ENCODE measurements at regions not wholly inside any gene's neighbourhood (a gene's known extent, or its start where the extent isn't known, plus 50 kb on each side); places are given as distances from the start of the nearest gene placed in this dataset.

- DNase-seq: no peak
- in situ Hi-C loops (cut with HindIII; ENCODE audit: low pct_ligation_motif_present, low pct_unique_long_range_greater_than_20kb, low sequenced_read_pairs): no loop called here
Measured at GRCh38 chr13:111042661-111043226, 72.4 kb upstream of the ARHGEF7 start.

GRCh38 chr13:111040830-111041229, 74.3 kb upstream of the ARHGEF7 start:
- in situ Hi-C loops (cut with HindIII; ENCODE audit: low pct_ligation_motif_present, low pct_unique_long_range_greater_than_20kb, low sequenced_read_pairs): no loop called here

GRCh38 chr13:111039735-111040134, 75.4 kb upstream of the ARHGEF7 start:
- DNase-seq: no peak
- in situ Hi-C loops (cut with HindIII; ENCODE audit: low pct_ligation_motif_present, low pct_unique_long_range_greater_than_20kb, low sequenced_read_pairs): no loop called here

More at GRCh38 chr13:111040830-111041229, 74.3 kb upstream of the ARHGEF7 start:
- DNase-seq: no peak

- DNase-seq: no peak
- in situ Hi-C loops (cut with HindIII; ENCODE audit: low pct_ligation_motif_present, low pct_unique_long_range_greater_than_20kb, low sequenced_read_pairs): no loop called here
Measured at GRCh38 chr13:111038887-111039286, 76.2 kb upstream of the ARHGEF7 start.

- no peak for DNase-seq
- in situ Hi-C loops (cut with HindIII; ENCODE audit: low pct_ligation_motif_present, low pct_unique_long_range_greater_than_20kb, low sequenced_read_pairs): no loop called here
Measured at GRCh38 chr13:111037927-111038326, 77.2 kb upstream of the ARHGEF7 start.

- in situ Hi-C loops (cut with HindIII; ENCODE audit: low pct_ligation_motif_present, low pct_unique_long_range_greater_than_20kb, low sequenced_read_pairs): no loop called here
Measured at GRCh38 chr13:111036665-111037064, 78.4 kb upstream of the ARHGEF7 start.

GRCh38 chr13:111035861-111036260, 79.2 kb upstream of the ARHGEF7 start:
- in situ Hi-C loops (cut with HindIII; ENCODE audit: low pct_ligation_motif_present, low pct_unique_long_range_greater_than_20kb, low sequenced_read_pairs): no loop called here
- DNase-seq: no peak

More at GRCh38 chr13:111036665-111037064, 78.4 kb upstream of the ARHGEF7 start:
- no peak for DNase-seq

GRCh38 chr13:111034811-111035210, 80.3 kb upstream of the ARHGEF7 start:
- DNase-seq: no peak
- in situ Hi-C loops (cut with HindIII; ENCODE audit: low pct_ligation_motif_present, low pct_unique_long_range_greater_than_20kb, low sequenced_read_pairs): no loop called here

- DNase-seq: no peak
- in situ Hi-C loops (cut with HindIII; ENCODE audit: low pct_ligation_motif_present, low pct_unique_long_range_greater_than_20kb, low sequenced_read_pairs): no loop called here
Measured at GRCh38 chr13:111033172-111034130, 81.7 kb upstream of the ARHGEF7 start.

- no peak for DNase-seq
- in situ Hi-C loops (cut with HindIII; ENCODE audit: low pct_ligation_motif_present, low pct_unique_long_range_greater_than_20kb, low sequenced_read_pairs): no loop called here
Measured at GRCh38 chr13:111031531-111031961, 83.6 kb upstream of the ARHGEF7 start.

GRCh38 chr13:111029957-111030609, 85.0 kb upstream of the ARHGEF7 start:
- no peak for DNase-seq
- in situ Hi-C loops (cut with HindIII; ENCODE audit: low pct_ligation_motif_present, low pct_unique_long_range_greater_than_20kb, low sequenced_read_pairs): no loop called here

- in situ Hi-C loops (cut with HindIII; ENCODE audit: low pct_ligation_motif_present, low pct_unique_long_range_greater_than_20kb, low sequenced_read_pairs): no loop called here
- DNase-seq: no peak
Measured at GRCh38 chr13:111027458-111028439, 87.4 kb upstream of the ARHGEF7 start.

GRCh38 chr13:111025310-111025709, 89.8 kb upstream of the ARHGEF7 start:
- no peak for DNase-seq
- in situ Hi-C loops (cut with HindIII; ENCODE audit: low pct_ligation_motif_present, low pct_unique_long_range_greater_than_20kb, low sequenced_read_pairs): no loop called here

- in situ Hi-C loops (cut with HindIII; ENCODE audit: low pct_ligation_motif_present, low pct_unique_long_range_greater_than_20kb, low sequenced_read_pairs): no loop called here
- DNase-seq: no peak
Measured at GRCh38 chr13:111022886-111023285, 92.2 kb upstream of the ARHGEF7 start.

- in situ Hi-C loops (cut with HindIII; ENCODE audit: low pct_ligation_motif_present, low pct_unique_long_range_greater_than_20kb, low sequenced_read_pairs): no loop called here
Measured at GRCh38 chr13:111022241-111022640, 92.9 kb upstream of the ARHGEF7 start.

GRCh38 chr13:111021270-111021669, 93.8 kb upstream of the ARHGEF7 start:
- no peak for DNase-seq
- in situ Hi-C loops (cut with HindIII; ENCODE audit: low pct_ligation_motif_present, low pct_unique_long_range_greater_than_20kb, low sequenced_read_pairs): no loop called here

More at GRCh38 chr13:111022241-111022640, 92.9 kb upstream of the ARHGEF7 start:
- no peak for DNase-seq

- no peak for DNase-seq
- in situ Hi-C loops (cut with HindIII; ENCODE audit: low pct_ligation_motif_present, low pct_unique_long_range_greater_than_20kb, low sequenced_read_pairs): no loop called here
Measured at GRCh38 chr13:111020546-111020945, 94.6 kb upstream of the ARHGEF7 start.

GRCh38 chr13:111020021-111020420, 95.1 kb upstream of the ARHGEF7 start:
- in situ Hi-C loops (cut with HindIII; ENCODE audit: low pct_ligation_motif_present, low pct_unique_long_range_greater_than_20kb, low sequenced_read_pairs): no loop called here
- no peak for DNase-seq
